HG03460 (cell line): ENCODE measurements at regions not wholly inside any gene's neighbourhood (a gene's known extent, or its start where the extent isn't known, plus 50 kb on each side); places are given as distances from the start of the nearest gene placed in this dataset.
"Not testable (repeated sequence)": the region's sequence is repeated elsewhere in the genome, so short reads cannot be mapped to it uniquely, and the experiment has no call there.

Experiments
- ATAC-seq: cut with Tn5 transposase; IDR thresholded peaks from one replicate; pipeline ENCODE4 v1.9.1; 2021; ENCODE audit not compliant: unreplicated experiment

DNA sequence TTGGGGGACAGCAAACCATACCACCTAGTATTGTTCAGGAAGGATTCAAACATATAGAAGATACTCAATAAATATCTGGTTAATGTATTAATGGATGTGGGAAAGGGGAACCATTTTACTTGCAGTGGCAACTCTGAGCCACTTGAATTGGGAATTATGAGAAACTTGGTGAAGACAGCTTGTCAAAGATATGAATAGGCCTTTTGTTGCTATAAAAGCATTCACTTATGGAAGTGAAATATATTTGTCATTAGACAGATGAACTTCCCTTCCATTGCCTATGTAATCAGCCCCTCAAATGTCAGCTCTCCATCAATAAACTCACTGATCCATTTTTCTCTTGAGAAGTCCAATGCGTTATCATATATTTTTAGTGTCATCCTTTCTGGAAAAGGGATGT is 56.1 kb downstream of the GPR85 start:
- ATAC-seq = no peak

DNA sequence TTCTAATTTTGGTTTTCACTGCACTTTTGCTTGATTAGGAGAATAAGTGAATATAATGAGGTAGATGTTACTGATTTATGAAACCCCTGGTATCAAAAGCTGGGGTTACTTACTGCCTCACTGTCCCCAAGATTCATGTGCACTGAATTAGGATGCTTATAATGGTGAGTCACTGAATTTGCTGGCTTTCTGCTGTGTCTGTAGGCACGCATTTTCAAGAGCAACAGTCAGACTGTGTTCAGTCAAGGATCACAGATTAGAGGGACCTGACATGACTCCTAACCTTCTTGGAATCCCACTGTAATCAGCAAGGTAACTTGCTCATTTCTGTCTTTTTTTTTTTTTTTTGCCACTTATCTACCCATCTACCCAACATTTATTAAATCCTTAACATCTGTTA is 59.7 kb downstream of the GPR85 start:
- no peak for ATAC-seq

DNA sequence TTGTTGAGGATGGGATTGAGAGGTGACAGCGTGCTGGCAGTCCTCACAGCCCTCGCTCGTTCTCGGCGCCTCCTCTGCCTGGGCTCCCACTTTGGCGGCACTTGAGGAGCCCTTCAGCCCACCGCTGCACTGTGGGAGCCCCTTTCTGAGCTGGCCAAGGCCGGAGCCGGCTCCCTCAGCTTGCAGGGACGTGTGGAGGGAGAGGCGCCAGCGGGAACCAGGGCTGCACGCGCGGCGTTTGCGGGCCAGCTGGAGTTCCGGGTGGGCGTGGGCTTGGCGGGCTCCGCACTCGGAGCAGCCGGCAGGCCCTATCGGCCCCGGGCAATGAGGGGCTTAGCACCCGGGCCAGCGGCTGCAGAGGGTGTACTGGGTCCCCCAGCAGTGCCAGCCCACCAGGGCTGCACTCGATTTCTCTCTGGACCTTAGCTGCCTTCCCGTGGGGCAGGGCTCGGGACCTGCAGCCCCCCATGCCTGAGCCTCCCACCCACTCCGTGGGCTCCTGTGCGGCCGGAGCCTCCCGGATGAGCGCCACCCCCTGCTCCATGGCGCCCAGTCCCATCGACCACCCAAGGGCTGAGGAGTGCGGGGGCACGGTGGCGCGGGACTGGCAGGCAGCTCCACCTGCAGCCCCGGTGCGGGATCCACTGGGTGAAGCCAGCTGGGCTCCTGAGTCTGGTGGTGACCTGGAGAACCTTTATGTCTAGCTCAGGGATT is 69.3 kb downstream of the GPR85 start:
- ATAC-seq = not testable (repeated sequence)

DNA sequence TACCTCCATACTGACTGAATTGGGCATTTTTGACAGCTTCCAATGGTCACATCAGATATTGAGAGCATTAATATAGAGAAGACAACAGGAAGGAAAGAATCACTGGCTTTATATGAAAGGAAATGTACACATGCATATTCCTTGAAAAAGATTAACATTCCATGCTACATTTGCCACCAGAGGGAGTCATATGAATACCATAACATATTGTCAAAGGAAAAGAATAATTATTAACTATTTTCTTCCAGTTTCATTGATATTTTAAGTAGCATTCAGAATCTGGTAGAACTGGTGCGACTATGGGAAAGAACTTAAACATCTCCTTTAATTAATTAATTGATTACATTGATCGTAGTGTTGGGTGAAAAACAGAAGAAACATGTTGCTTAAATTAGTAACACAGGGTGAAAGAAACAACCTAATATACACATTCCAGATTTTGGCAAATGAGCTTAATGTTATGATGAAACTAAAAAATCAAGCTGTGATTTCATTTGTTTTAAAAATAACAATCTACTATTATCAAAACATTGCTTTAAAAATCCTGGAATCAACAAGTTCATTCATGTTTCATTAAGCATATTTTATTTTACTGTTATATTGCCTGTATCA is 71.5 kb downstream of the GPR85 start:
- ATAC-seq = no peak

DNA sequence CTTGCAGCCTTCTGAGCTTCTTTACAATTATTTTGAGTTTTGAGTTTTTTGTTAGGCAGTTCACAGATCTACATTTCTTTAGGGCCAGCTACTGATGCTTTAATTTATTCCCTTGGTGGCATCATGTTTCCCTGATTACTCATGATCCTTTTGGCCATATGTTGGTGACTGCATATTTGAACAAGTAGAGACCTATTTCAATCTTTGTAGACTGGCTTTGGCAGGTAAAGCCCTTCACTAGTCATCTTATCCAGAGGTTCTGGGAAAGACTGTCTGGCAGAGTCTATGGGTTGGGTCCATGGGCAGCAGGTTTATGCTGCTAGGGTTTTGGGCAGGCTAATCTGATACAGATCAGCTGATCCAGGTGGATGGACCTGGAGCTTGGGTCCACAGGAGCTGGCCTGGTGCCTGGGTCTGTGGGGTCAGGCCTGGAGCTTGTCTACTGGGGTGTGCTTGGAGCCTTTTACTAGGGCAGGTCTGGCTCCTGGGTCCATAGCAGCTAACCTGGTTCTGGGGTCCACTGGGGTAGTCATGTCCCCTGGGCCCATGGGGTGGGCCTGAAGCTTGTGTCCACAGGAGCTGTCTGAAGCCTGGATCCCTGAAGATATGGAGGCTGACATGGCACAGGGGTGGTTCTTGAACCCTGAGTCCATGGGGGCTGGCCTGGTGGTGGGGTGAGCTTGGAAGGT is 72.7 kb downstream of the GPR85 start:
- no peak for ATAC-seq

DNA sequence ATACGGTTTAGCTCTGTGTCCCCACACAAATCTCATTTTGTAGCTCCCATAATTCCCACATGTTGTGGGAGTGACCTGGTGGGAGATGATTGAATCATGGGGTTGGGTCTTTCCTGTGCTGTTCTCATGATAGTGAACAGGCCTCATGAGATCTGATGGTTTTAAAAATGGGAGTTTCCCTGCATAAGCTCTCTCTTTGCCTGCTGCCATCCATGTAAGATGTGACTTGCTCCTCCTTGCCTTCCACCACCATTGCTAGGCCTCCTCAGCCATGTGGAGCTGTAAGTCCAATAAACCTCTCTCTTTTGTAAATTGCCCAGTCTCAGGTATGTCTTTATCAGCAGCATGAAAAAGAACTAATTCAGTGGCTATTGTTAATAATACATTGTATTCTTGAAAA is 73.8 kb downstream of the GPR85 start:
- not testable (repeated sequence) for ATAC-seq

- ATAC-seq = no peak
Observed at GRCh38 chr7:113010377-113010776, 76.2 kb downstream of the GPR85 start.

- no peak for ATAC-seq
Observed at GRCh38 chr7:113008755-113009154, 77.9 kb downstream of the GPR85 start.

DNA sequence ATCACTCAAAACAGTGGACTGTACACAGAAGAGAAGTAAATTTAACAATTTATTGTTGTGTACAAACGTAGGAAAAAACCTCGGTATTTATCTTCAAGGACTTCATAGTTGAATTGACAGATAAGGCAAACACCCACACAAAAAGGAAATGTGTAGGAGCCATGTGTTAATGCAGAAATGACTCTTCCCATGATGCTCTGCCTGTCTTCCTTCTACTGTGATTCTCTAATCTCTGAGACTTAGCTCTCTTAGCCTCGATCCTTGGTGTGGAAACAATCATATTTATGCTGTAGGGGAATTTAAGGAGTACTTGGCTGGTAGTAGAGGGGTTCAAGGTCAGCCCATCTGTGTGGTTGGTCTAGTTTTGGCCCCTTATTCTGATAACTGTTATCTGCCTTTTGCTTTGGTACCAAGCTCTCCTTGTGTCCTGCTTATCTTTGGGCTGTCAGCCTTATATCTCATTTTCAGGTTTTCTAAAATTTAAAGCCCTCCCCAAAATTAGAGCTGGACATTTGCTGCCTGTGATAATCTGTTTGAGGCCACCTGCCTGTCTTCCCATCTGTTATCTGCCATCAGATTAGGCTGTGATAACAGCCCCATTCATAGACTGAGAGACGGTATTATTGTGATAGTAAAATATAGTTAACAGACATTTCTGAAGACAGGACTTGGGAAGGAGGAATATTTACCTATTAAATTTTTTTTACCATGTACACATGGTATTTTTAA is 81.7 kb downstream of the GPR85 start:
- ATAC-seq = no peak

DNA sequence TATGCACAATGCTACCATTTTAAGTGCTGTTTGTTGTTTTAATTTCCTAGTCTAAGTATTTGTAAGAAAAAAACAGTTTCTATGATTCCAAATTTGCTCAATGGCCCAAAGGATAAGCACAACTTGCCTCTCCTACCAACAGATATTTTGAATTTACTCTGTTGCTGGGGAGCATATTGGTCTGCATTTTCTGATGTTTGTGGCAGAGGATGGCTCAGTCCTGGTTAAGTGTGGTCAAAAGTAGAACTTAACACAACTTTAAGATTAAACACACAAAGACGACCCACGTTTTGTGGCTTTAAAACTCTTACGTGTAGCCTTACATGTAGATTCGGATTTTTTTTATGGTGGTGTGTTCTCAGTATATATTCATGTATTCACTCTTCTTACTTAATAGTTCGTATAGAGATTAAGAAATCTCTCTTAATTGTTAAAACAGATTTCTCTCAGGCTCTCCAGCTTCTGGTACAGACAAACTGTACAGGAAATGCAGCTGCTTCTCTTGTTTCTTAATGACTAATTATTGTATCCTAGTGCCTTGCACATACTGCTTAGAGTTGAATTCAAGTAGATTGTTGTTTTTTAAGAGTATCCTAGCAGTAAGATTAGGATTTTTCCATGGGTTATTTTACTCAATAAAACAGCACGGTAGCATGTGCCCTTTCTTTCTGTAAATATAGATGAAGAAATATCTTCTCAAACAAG is 86.2 kb downstream of the GPR85 start:
- no peak for ATAC-seq

- ATAC-seq = no peak
Observed at GRCh38 chr7:112997831-112998230, 88.8 kb downstream of the GPR85 start.

DNA sequence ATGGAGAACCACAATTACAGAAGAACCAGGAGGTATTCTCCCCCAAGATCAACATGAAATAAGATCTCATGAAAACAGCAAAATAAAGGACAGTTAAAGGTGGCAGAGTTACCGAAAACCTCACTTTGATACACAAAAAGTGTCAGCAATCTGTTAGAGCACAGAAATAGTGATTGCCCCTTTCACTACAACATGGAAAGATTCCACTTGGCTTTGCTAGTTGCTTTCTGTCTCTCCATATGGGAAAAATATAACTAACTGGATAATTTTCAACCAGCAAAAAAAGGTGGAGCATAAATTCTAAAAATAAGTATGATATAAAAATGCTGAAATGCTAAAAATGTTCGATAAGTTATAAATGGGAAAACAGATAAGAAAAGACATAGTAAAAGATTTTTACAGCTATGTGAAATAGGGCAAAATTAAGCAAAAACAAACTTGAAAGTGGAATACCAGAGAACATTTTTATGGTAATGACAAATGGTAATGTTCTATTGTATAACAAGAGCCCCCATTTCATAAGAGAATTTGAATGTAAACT is 90.2 kb downstream of the GPR85 start:
- no peak for ATAC-seq

- no peak for ATAC-seq
Observed at GRCh38 chr7:112995059-112995824, 91.4 kb downstream of the GPR85 start.

DNA sequence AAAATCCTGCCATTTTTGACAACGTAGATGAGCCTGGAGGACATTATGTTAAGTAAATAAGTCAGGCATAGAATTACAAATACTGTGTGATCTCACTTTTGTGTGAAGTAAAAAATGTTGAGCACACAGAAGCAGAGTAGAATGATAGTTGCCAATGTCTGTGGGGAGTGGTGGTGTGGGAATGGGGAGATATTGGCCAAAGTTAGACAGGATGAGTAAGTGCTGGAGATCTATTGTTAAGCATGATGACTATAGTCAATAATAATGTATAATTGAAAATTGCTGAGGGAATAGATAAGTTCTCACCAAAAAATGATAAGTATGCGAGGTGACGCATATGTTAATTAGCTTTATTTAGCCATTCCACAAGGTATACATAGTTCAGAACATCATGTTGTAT is 92.0 kb downstream of the GPR85 start:
- ATAC-seq = no peak

DNA sequence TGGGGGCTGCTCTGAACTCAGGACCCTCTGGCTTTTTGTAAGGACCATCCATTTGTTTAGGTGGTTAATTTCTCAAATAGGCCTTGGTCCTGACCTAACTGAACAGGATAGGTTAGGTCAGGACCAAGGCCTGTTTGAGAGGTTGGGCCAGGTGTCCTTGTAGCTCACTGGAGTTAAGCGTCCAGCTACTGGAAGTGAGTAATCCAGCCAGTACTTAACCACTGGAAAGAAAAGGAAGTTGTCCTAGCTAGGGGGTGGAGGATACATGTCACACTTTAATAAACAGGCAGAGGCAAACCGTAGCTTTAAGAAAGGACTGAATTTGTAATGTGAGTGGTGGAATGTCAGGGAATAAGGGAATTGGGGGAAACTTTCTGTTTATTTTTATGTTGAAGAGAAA is 96.0 kb downstream of the GPR85 start:
- ATAC-seq = no peak

DNA sequence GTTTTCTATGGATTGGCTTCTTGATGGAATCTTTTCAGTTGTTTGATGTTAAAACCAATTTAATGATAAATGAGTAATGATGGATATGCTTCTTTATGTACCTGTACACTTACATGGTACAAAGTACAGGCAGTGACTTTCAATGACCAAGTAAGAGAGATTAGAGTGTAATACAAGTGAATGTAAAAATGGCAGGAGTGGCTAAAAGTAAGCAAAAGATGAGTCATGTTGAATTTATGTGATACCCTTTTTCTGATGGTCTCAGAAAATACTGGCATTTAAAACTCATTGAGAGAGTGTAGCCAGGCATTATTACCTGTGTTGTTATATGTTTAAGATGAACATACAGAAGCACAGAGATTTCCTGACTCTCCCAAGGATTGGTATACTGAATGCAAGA is 97.1 kb downstream of the GPR85 start:
- no peak for ATAC-seq

GRCh38 chr7:112987171-112987570 is 99.5 kb downstream of the GPR85 start:
- ATAC-seq = no peak

- ATAC-seq = no peak
Observed at GRCh38 chr7:112986256-112987031, 100.2 kb downstream of the GPR85 start.

DNA sequence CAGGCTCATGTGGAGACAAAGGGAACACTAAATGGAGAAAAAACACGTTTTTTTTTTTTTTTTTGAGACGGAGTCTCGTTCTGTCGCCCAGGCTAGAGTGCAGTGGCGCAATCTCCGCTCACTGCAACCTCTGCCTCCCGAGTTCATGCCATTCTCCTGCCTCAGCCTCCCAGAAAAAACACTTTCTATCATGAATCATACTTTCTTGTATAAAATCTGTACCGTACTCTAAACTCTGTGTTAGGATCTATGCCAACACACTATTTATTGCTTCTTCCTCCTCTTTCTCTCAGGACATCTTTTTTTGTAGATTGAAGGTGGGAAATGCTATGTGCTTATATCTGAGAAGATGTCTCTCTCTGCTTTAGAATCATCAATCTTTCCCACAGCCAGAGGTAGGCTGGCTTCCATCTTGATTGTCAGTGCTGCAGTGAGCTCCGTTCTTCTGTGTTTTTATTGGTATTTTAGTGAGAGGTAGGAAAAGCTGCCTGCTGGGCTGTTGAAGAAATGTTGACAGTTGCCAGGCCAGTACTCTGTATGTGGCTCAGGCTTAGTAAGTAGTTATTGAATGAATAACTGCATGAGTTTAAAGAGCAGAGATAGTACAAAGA is 101.1 kb downstream of the GPR85 start:
- ATAC-seq = no peak
